ENCODE measurements at regions not wholly inside any gene's neighbourhood (a gene's known extent, or its start where the extent isn't known, plus 50 kb on each side); places are given as distances from the start of the nearest gene placed in this dataset.

DNA sequence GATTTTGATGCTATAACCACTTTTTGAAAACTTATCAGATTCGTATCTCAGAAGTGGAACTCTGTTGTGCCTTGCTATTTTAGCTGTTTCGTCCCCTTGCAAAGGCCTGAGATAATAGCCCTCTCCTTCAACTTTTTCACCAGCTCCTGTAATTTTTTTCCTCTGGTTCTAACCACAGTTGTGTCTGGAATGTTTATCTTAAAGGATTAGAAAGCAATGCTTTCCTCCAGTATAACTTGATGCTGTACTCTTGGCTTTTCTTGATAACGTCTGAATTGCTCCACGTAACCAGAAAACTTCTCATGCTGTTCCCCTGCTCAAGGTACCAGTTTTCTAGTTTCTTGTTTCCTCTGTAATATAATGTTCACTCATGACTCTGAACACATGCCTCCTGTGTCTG, 209.4 kb downstream of the DTWD2 start:
- no peak for DNase-seq (ENCODE audit: low read depth in 4 of 4, low spot score in 2 of 4)

DNA sequence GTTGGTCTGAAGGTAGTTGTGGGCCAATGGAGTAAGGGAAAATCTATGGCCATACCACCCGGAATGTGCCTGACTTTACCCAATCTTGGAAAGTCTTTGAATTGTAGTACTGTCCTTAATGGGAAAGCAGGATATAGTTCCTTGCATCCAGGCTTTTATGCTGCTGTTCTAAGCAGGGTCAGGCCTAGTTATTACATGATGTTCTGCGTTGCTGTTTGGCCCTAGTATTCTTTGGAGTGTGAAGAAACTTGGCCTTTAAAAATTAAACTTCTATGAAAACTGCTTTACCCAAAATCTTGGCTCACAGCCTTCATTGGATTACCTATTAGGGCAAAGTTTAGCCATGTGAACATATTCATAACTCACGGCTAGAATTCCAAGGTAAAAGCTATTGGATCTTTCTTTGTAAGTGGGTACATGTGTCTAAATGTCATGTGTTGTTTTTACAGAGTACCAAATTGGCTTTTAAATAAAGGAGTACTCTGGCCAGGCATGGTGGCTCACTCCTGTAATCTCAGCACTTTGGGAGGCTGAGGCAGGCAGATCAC, 211.1 kb downstream of the DTWD2 start:
- no peak for DNase-seq (ENCODE audit: low read depth in 4 of 4, low spot score in 2 of 4)

DNA sequence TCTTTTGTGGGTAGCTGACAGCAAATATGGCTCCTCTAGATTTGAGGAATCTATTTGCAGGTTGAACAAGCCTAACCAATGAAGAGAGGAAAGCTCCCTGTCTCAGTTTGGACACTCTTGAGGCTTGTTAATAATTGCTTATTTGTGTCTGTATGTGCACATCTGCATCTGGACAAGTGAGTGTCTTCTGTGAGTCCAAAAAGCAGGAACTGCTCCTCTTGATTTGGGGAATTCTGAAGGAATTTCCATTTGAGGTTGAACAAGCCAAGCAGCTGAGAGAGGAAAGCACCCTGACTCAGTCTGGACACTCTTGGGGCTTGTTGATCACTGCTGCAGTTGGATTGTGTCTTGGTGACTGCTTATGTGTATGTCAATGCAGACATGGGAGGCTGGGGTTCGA, 211.6 kb downstream of the DTWD2 start:
- no peak for DNase-seq (ENCODE audit: low read depth in 4 of 4, low spot score in 2 of 4)

DNA sequence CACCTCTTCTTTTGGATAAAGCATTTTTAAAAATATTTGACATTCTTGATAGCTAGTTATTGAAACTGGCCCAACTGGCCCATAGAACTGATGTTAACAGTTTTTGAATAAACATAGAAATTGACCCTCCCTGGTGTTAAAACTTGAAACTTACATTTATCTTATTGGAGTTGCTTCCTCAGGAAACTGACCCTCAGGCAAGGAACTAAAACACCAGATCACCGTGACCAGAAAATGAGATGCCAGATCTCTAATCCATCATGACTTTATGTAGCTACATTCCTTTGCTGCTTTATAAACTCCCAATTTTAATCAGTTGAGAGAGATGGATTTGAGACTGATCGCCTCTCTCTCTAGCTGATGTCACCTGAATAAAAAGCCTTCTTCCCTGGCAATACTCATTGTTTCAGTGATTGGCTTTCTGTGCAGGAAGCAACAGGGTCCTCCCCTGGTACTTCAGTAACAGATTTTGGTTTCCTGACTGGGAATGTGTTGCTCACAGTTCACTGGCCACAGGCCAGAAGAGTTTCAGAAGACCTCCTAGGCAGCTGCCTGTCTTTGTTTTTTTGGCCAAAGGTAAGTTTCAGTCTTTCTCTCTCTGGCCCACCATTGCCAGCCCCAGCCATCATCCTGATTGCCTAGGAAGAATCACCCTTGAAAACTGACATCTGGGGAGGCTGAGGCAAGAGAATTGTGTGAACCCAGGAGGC, 212.4 kb downstream of the DTWD2 start:
- DNase-seq (ENCODE audit: low read depth in 4 of 4, low spot score in 2 of 4): no peak

DNA sequence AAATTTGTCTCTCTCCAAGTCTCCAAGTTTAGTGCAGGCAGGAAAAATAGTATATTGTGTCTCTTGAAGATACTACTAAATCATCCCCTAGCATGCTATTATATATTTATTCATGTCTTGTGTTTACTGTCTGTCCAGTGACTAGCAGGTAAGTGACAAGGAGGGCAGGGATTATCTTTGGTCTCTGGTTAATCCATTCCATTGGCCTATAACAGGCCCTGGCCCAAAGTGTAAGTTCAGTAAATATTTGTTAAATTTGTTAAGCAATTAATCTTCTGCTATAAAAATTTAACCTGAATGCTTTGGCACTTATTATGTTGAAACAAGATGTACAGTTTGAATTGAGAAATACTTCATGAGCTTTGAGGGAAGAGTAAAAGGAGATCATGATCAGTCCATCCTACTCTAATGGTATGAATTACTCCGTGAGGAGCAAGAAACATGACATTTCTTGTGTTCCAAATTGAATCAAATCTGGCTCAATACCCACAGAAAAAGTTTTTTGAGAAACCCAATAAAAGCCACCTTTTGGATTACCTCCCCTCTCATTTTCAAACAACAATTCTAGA, 219.7 kb downstream of the DTWD2 start:
- no peak for DNase-seq (ENCODE audit: low read depth in 4 of 4, low spot score in 2 of 4)

DNA sequence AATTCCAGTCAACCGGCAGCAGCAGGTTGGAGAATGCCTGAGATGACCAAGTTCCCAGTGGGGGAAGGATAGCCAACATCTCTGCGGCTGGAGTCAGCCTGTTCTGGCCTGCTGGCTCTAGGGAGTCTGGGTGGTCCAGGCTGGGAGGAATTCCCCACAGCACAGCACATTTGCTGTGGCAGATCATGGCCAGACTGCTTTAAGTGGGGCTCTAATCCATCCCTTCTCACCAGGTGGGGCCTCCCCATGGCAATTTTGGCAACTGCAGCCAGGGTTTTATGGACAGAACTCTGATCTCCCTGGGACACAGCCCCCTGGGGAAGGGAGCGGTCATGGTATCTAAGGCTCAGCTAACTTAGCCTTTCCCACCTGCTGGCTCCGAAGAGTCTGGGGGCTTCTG, 226.1 kb downstream of the DTWD2 start:
- no peak for DNase-seq (ENCODE audit: low read depth in 4 of 4, low spot score in 2 of 4)

DNA sequence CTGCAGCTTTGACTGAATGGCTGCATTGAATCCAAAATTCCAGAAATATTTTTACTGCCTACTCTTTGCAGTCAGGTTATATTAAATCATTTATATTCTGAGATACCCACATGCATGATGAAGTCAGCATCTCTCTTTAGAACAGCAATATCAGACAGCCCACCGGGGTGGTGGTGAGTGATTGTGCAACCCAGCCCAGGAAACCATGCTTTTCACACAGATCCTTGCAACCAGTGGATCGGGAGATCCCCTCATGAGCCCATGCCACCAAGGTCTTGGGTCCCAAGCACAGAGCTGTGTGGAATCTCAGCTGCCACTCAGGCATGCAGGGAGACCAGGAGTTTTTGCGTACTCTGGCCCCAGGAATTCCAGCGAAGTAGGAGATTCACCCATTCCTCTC, 226.5 kb downstream of the DTWD2 start:
- no peak for DNase-seq (ENCODE audit: low read depth in 4 of 4, low spot score in 2 of 4)

DNA sequence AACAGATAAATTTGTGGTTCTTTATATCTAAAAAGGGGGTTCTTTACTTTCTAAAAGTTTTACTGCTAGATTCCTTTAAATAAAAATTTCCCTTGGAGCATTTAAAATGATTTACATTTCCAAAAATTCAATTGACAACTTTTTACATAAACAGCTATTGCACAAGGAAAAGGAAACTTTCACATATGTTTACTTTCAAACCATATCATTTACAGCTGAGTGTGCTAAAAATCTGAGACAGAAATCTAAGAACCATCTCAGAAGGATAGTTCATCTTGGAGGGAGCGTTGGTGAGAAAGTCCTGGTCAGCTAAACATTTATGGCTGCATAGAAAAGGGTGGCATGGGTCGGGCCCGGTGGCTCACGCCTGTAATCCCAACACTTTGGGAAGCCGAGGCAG, 235.4 kb downstream of the DTWD2 start:
- no peak for DNase-seq (ENCODE audit: low read depth in 4 of 4, low spot score in 2 of 4)

DNA sequence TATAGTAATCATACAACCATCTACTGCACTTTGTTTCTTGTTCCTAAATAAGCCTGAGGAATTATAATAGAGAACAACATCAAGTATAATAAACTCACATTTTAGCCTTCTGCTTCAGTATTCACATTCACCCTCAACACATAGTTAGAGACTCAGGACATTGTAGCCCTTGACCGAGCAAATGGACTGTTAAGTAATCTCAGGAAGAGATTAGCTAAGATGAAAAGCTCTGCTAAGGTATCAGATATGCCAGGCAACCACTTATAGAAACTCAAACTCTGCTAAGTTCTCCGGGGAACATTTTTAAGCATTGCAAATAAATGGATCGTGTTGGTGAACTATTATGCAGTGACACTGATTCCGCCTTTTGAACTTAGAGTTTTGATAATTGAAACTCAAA, 252.0 kb downstream of the DTWD2 start:
- DNase-seq (ENCODE audit: low read depth in 4 of 4, low spot score in 2 of 4): no peak

DNA sequence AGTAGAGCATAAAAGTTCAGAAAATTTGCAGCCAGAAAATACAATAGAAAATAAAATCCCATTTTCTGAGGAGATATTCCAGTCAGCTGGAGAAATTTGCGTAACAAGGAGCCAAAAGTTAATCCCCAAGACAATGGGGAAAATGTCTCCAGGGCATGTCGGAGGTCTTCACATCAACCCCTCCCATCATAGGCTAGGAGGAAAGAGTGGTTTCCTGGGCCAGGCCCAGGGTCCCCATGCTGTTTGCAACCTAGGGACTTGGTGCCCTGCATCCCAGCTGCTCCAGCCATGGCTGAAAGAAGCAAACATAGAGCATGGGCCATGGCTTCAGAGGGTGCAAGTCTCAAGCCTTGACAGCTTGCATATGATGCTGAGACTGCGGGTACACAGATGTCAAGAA, 255.0 kb downstream of the DTWD2 start:
- no peak for DNase-seq (ENCODE audit: low read depth in 4 of 4, low spot score in 2 of 4)

DNA sequence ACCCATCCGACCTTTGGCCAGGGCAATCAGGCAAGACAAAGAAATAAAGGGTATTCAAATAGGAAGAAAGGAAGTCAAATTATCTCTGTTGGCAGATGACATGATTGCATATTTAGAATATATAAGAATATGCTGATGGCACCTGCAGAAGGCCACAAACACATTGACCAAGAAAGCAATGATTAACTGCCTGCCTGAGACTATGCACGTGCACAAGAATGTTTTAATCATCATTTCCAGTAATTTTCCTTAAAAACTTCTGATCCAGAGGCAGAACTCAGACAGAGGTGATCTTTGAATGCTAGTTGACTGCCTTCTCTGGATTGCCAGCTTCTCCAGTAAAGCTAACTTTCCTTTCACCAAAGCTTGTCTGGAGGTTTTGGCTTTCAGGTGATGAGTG, 260.2 kb downstream of the DTWD2 start:
- no peak for DNase-seq (ENCODE audit: low read depth in 4 of 4, low spot score in 2 of 4)

DNA sequence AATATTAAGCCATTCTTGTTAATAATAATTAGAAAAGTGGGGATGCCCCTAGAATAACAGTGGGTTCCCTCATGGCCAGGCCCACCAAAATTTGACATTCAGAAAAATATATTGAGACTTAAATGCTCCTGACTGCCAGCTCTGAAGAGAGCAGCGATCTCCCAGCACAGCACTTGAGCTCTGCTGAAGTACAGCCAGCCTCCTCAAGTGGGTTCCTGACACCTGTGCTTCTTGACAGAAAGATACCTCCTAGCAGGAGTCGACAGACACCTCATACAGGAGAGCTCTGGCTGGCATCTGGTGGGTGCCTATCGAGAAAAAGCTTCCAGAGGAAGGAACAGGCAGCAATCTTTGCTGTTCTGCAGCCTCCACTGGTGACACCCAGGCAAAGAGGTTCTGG, 261.5 kb downstream of the DTWD2 start:
- DNase-seq (ENCODE audit: low read depth in 4 of 4, low spot score in 2 of 4): no peak

DNA sequence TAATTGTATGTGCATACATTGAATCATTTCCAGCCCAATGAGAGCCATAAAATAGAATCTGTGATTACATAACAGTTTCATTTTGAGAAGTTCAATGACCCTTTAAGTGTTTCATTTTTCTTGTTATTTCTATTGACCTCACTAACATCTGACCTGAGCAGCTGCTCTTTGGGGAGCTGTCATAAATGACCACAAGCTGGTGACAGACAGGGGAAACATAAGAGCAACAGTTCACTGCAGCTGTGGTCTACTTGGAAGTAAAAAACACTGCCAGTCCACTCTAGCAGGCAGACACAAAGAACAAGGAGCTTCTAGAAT, 265.4 kb downstream of the DTWD2 start:
- no peak for DNase-seq (ENCODE audit: low read depth in 4 of 4, low spot score in 2 of 4)

DNA sequence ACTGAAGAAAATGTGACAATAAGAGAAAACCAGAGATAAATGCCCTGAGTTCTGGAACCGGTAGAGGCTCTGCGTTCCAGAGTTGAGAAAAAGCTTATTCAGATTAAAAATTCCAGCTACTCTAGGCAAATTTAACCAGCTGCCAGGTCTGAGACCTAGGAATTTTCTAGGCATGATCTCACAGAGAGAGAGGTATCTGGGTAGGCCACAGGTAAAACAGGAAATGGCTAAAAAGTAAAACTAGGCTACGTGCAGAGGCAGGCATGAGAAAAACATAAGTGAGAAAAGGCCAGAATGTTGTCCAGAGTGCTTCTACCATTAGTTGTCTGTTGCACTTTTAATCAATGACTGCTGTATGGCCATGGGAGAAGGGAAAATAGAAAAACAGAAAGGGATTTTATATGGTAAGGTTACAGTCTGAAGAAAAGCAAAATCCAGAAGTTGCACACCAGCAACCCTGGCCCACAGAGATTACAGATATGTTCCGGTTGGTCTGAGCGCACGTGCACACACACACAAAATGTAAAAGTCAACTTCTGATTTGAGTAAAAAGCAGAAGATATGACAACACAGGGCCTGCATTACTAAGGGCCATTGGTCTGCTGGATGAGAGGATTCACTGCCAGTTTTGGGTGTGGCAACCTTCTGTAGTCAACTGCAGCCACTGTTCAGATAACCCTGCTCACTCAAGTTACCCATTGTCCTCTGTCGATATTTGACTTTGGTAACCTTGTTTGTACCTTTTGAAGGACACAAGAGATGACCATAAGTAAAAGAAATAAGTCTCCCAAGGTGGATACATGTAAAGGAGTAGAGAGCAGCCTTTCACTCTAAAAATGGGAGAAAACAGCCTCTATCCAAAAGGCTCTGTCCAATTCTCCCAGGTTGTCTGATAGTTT, 266.0 kb downstream of the DTWD2 start:
- DNase-seq (ENCODE audit: low read depth in 4 of 4, low spot score in 2 of 4): no peak

DNA sequence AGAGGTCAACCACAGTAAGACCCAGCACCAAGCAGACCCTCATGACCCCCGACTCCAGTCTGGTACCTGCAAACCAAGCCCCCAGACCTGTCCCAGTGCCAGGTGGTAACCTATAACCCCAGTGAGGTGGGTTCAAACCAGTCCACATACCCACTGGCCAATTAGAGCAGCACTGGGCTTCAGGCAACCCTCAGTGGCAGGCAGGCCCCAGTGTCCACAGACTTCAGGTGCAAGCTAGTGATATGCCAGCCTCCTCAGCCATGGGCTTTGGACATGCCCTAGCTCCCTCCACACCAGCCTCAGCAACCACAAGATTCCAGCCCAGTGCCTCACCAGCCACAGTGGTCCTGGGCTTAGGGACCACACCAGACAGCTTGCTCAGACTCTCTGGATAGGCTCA, 276.6 kb downstream of the DTWD2 start:
- no peak for DNase-seq (ENCODE audit: low read depth in 4 of 4, low spot score in 2 of 4)

DNA sequence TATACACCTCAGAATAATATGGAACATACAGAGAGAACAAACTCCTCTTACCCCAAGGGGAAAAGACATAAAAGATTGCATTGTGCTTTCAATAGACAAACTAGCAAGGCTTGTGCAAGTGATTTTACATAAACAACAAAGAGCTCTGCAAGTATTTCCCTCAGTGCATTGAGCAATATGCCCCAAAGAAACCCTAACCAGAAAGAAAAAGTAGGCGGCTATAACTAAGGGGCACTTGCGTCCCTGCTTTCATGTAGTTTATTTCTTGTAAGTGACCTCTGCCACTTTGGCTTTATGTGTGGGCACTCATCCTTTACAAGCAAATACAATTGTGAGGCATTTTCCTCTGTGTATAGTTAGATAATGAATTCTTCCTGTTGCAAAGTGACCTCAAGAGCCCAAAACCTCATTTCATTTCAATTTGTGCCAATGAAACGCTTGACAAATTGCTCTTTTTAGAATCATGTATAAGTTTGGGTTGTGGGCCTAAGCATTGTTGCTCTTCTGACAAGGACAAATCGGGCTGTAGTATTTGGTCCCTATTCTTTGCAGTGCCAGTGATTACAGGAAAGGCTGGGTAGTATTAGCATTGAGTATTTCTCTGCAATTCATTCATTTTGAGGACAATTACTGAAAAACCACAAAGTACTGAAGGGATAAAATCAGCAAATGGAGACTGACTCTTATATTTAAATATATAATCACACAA, 282.2 kb downstream of the DTWD2 start:
- no peak for DNase-seq (ENCODE audit: low read depth in 4 of 4, low spot score in 2 of 4)

DNA sequence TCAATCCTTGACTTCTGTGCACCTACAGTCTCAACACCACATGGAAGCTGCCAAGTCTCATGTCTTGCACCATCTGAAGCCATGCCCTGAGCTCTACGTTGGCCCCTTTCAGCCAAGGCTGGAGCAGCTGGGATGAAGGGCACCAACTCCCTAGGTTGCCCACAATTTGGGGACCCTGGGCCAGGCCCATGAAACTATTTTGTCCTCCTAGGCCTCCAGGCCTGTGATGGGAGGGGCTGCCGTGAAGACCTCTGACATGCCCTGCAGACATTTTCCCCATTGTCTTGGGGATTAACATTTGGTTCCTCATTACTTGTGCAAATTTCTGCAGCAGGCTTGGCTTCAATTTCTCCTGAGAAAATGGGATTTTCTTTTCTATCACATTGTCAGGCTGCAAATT, 285.1 kb downstream of the DTWD2 start:
- no peak for DNase-seq (ENCODE audit: low read depth in 4 of 4, low spot score in 2 of 4)

DNA sequence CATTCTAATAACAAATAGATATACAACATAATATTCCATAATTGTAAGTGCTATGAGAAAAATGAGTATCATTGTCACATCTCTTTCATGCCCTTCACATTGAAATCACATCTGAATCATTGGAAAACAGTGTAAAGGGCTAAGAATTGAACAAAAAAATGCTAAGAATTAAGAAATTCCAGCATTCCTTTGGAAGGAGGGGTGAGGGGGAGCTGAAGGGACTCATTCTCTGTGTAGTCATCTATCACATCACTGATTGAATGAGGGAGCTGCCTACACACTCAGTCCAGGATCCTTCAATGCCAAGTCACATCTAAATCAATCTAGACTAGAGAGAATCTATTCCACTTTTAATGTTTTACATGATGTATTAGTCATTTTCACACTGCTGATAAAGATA, 286.6 kb downstream of the DTWD2 start:
- DNase-seq (ENCODE audit: low read depth in 4 of 4, low spot score in 2 of 4): no peak

DNA sequence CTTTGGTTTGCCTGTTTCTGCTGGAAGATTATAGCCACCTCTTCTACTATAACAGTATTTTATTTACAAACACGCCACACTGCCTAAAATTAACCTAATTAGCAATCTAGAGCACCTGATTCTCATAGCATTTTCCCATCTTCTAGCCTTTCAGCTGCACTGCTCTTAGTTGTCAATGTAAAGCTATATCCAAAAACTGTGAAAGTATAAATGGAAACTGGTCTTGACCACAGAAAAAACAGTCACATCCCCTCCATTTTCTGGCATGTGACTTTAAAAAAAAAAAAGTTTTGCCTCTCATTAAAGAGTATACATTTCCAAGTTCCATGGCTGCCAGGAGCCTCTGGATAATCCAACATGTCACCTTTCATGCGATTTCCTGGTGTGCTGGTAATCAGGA, 287.8 kb downstream of the DTWD2 start:
- no peak for DNase-seq (ENCODE audit: low read depth in 4 of 4, low spot score in 2 of 4)

DNA sequence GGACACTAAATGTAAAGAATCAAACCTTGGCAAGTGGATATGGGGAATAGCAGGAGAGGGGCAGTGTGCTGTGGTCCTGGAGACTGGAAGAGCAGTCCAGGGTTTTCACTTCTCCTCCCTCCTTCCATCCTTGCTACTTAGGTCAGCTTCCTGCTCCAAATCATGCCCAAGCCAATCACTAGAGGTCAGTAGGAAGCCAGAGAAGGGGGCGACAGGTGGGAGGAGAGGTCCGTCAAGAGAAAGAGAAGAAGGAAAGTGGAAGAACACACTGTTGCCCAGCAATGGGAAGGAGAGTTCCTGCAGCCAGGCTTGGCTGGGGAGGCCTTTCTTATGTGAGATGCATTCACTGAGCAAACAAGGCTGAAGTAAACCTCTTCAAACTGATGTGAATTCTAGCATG, 289.6 kb downstream of the DTWD2 start:
- DNase-seq (ENCODE audit: low read depth in 4 of 4, low spot score in 2 of 4): no peak

DNA sequence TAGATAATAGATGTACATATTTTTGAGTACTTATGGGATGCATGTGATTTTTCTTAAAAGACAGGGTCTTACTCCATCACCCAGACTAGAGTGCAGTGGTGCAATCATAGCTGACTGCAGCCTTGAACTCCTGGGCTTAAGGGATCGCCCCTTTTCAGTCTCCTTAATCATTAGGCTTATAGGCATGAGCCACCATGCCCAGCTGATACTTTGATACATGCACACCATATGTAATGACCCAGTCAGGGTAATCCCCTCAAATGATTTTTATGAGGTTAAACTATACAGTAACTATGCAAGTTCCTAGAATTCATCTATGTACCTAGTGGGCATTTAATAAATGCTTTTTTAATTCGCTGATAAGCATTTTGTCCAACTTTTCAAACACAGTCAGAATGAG, 292.3 kb downstream of the DTWD2 start:
- no peak for DNase-seq (ENCODE audit: low read depth in 4 of 4, low spot score in 2 of 4)

Measured in left renal cortex interstitium (tissue), 4 donors.